HCT116 (cell line): ENCODE measurements at regions not wholly inside any gene's neighbourhood (a gene's known extent, or its start where the extent isn't known, plus 50 kb on each side); places are given as distances from the start of the nearest gene placed in this dataset.

ENCODE experiments used
- ATAC-seq: fragments of 200-7000 bp; cut with Tn5 transposase; 2 replicates; pipeline ENCODE4 v1.9.1; 2020; ENCODE audit warnings: mild to moderate bottlenecking, moderate library complexity
- BruUV-seq: library from RNA; stranded (reverse); fragments of 400-500 nt; replicated peaks from 2 replicates; lab custom pipeline; 2021; lab: Mats Ljungman, UMichigan
- CTCF ChIA-PET: fragments of 300-600 bp; sonication (Branson Sonifier 250); formaldehyde crosslinking; loops from one replicate; lab custom pipeline; 2021; ENCODE audit warnings: antibody characterized with exemption; lab: Charles Lee
- POLR2A ChIA-PET: fragments of 300-600, 350-600 bp; sonication (Branson Sonifier 250); formaldehyde crosslinking; loops from one replicate; lab custom pipeline; 2021; ENCODE audit warnings: antibody characterized with exemption; lab: Charles Lee
- RAD21 ChIA-PET, 2 experiments: fragments of 300-600 bp; sonication (Branson Sonifier 250); formaldehyde crosslinking; loops; one replicate each; lab custom pipeline; 2023; ENCODE audit warnings: low total read pairs in 2 of 2; ENCODE audit not compliant: uncharacterized antibody in 2 of 2, unreplicated experiment in 2 of 2, low non-redundant PET in 1 of 2; lab: Charles Lee
- DNase-seq: peaks from one replicate; pipeline ENCODE4 v3.0.0-alpha.2; 2010; ENCODE audit warnings: low read depth, low spot score
- H2AFZ ChIP-seq: fragments of 200-600 bp; shearing (Covaris generic), sonication (generic); 2 replicates; pipeline ENCODE4 v1.6.1; 2017; ENCODE audit warnings: low read depth, mixed run types, mixed read lengths, antibody characterized with exemption, low read length; ENCODE audit not compliant: poor library complexity, severe bottlenecking
- H3K27ac ChIP-seq: 2 replicates; pipeline ENCODE4 v1.5.1; 2012; ENCODE audit warnings: low read depth, low read length
- H3K27me3 ChIP-seq: fragments of 200-600 bp; sonication (generic); 2 replicates; pipeline ENCODE4 v1.6.1; 2016; ENCODE audit warnings: mixed run types, low read length, mixed read lengths; ENCODE audit not compliant: insufficient read depth
- H3K36me3 ChIP-seq, 2 experiments: fragments of 200-500 bp in 1 of 2; fragments of 200-600 bp in 1 of 2; sonication (Bioruptor generic) in 1 of 2; sonication (generic) in 1 of 2; 2 replicates each; pipeline versions ENCODE4 v1.5.1 to v1.6.1; 2014 to 2016; ENCODE audit warnings: low read length in 2 of 2, inconsistent platforms in 1 of 2, mixed read lengths in 1 of 2, mixed run types in 1 of 2; ENCODE audit not compliant: insufficient read depth in 2 of 2, control insufficient read depth in 1 of 2
- H3K4me1 ChIP-seq, 2 experiments: fragments of 200-600 bp in 1 of 2; sonication (generic) in 1 of 2; 2 replicates each; pipeline versions ENCODE4 v1.5.1 to v1.6.1; 2012 to 2017; ENCODE audit warnings: low read length in 2 of 2, inconsistent platforms in 1 of 2, mild to moderate bottlenecking in 1 of 2, mixed read lengths in 1 of 2, mixed run types in 1 of 2, moderate library complexity in 1 of 2; ENCODE audit not compliant: insufficient read depth in 2 of 2, control insufficient read depth in 1 of 2
- H3K4me2 ChIP-seq: fragments of 200-600 bp; sonication (generic); 2 replicates; pipeline ENCODE4 v1.6.1; 2017; ENCODE audit warnings: mixed run types, low read length, mixed read lengths
- H3K4me3 ChIP-seq, 2 experiments: fragments of 200-600 bp in 1 of 2; sonication (generic) in 1 of 2; replicated peaks in 1 of 2; 2 replicates each; pipeline ENCODE4 v1.5.1; 2011 to 2016; ENCODE audit warnings: low read length in 2 of 2, control low read depth in 1 of 2, low read depth in 1 of 2, mild to moderate bottlenecking in 1 of 2, mixed read lengths in 1 of 2, mixed run types in 1 of 2
- H3K79me2 ChIP-seq: fragments of 200-600 bp; sonication (generic); 2 replicates; pipeline ENCODE4 v1.6.1; 2017; ENCODE audit warnings: mild to moderate bottlenecking, mixed run types, low read length, moderate library complexity, mixed read lengths; ENCODE audit not compliant: insufficient read depth
- H3K9ac ChIP-seq: fragments of 200-600 bp; sonication (generic); 2 replicates; pipeline ENCODE4 v1.6.1; 2016; ENCODE audit warnings: low read length, mixed read lengths
- H3K9me2 ChIP-seq: fragments of 200-600 bp; sonication (generic), shearing (Covaris generic); 2 replicates; pipeline ENCODE4 v1.6.1; 2017; ENCODE audit warnings: mixed run types, mild to moderate bottlenecking, moderate library complexity; ENCODE audit not compliant: insufficient read depth
- H3K9me3 ChIP-seq, 2 experiments: fragments of 200-500 bp in 1 of 2; fragments of 200-600 bp in 1 of 2; sonication (Bioruptor generic) in 1 of 2; sonication (generic) in 1 of 2; 2 replicates each; pipeline ENCODE4 v1.6.1; 2014 to 2017; ENCODE audit warnings: low read length in 2 of 2, mixed read lengths in 2 of 2, inconsistent platforms in 1 of 2, low read depth in 1 of 2, mild to moderate bottlenecking in 1 of 2, mixed run types in 1 of 2, moderate library complexity in 1 of 2; ENCODE audit not compliant: control insufficient read depth in 1 of 2, insufficient read depth in 1 of 2
- H4K20me1 ChIP-seq: fragments of 200-600 bp; sonication (generic), shearing (Covaris generic); 2 replicates; pipeline ENCODE4 v1.6.1; 2017; ENCODE audit warnings: mixed run types, mild to moderate bottlenecking, moderate library complexity; ENCODE audit not compliant: insufficient read depth
- CEBPB ChIP-seq: IDR thresholded peaks from 2 replicates; pipeline ENCODE4 v1.6.1; 2012; ENCODE audit warnings: low read depth
- CTCF ChIP-seq, 3 experiments: fragments of 200-600 bp in 1 of 3; sonication (generic) in 1 of 3; IDR thresholded peaks in 2 of 3; conservative IDR thresholded peaks in 1 of 3; 2 replicates each; pipeline ENCODE4 v1.5.1; 2012 to 2017; ENCODE audit warnings: low read depth in 2 of 3, low read length in 2 of 3, antibody characterized with exemption in 1 of 3, borderline replicate concordance in 1 of 3, control low read depth in 1 of 3, mild to moderate bottlenecking in 1 of 3, mixed read lengths in 1 of 3, mixed run types in 1 of 3, moderate library complexity in 1 of 3; ENCODE audit not compliant: insufficient read depth in 1 of 3
- ELF1 ChIP-seq: IDR thresholded peaks from 2 replicates; pipeline ENCODE4 v1.6.1; 2012; ENCODE audit warnings: low read depth, borderline replicate concordance
- FOSL1 ChIP-seq: IDR thresholded peaks from 2 replicates; pipeline ENCODE4 v1.6.1; 2012; ENCODE audit warnings: low read depth
- JUND ChIP-seq: IDR thresholded peaks from 2 replicates; pipeline ENCODE4 v1.6.1; 2012
- POLR2AphosphoS5 ChIP-seq: IDR thresholded peaks from 2 replicates; pipeline ENCODE4 v1.6.1; 2011; ENCODE audit warnings: mild to moderate bottlenecking, low read depth, low read length, moderate library complexity
- SP1 ChIP-seq: IDR thresholded peaks from 2 replicates; pipeline ENCODE4 v1.6.1; 2012; ENCODE audit warnings: low read depth
- ZBTB33 ChIP-seq: IDR thresholded peaks from 2 replicates; pipeline ENCODE4 v1.6.1; 2011; ENCODE audit warnings: mild to moderate bottlenecking, low read length, moderate library complexity; ENCODE audit not compliant: insufficient replicate concordance; ENCODE audit errors: extremely low read depth
- ZFX ChIP-seq: fragments of 450-650 bp; IDR thresholded peaks from 2 replicates; pipeline ENCODE4 v1.6.1; 2017
- intact Hi-C: fragments of 100-400 bp; cut with micrococcal nuclease; formaldehyde crosslinking; loops from 2 replicates; pipeline ENCODE4 v1.10.0; 2022
- TF ChIP-seq, protein P1 (sequence below): IDR thresholded peaks from 2 replicates; pipeline ENCODE4 v1.6.1; 2012
- TF ChIP-seq, protein P2 (sequence below): IDR thresholded peaks from 2 replicates; pipeline ENCODE4 v1.6.1; 2012; ENCODE audit warnings: low read depth
- TF ChIP-seq, protein P3 (sequence below): IDR thresholded peaks from 2 replicates; pipeline ENCODE4 v1.6.1; 2012

DNA sequence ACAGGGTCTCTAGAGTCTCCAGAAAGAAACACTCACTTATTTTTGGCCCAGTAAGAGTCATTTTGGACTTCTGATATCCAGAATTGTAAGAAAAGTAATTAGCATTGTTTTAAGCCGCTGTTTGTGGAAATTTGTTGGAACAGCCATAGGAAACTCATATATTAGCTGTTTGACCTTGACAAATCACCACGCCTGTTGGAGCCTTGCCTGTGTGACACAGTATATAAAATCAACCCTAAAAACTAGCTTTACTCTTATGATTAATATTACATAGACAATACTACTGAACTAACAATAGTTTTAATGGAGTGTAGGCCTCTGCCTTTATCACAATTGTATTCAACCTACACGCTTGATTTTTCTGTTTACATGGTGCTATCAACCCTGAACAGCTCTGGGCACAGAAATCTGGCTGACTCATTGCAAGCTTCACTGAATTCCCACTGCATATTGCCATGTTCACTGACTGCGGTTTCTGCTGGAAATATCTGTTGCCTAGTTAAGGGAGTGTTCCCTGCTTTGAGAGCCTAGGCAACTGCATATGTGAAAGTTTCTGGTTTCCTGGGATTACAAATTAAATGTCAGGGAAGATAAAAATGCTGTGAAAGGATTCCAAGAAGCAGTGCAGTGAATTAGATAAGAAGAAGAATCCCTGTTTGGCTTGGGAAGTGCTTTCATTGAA is 419.5 kb upstream of the DEPDC1 start:
- ATAC-seq = no peak
- ChIA-PET RAD21 (no interaction called here), CTCF (no interaction called here), POLR2A (no interaction called here)
- Histone ChIP-seq H2AFZ (no peak overlapping the region), H4K20me1 (no peaks in the 10 kb centered on the region), H3K27ac (no peak overlapping the region), H3K27me3 (no peaks in the 10 kb centered on the region), H3K4me1 (no peaks in the 10 kb centered on the region), H3K9me2 (no peaks in the 10 kb centered on the region), H3K4me3 (no peak overlapping the region), H3K4me2 (no peak overlapping the region), H3K9ac (no peak overlapping the region), H3K9me3 (no peaks in the 10 kb centered on the region), H3K36me3 (no peaks in the 10 kb centered on the region), H3K79me2 (no peaks in the 10 kb centered on the region)
- TF ChIP-seq ZFX = no peak
- no TSS peak for BruUV-seq
- DNase-seq = no peak
- intact Hi-C loops = no loop called here

GRCh38 chr1:68917456-68917855 is 420.6 kb upstream of the DEPDC1 start:
- CTCF ChIA-PET = no interaction called here
- H3K9me3 ChIP-seq = no peaks in the 10 kb centered on the region
- ATAC-seq = no peak
- no peak overlapping the region for H3K4me3 ChIP-seq
- intact Hi-C loops = no loop called here
- no peak overlapping the region for H2AFZ ChIP-seq
- no peaks in the 10 kb centered on the region for H3K9me2 ChIP-seq
- H3K79me2 ChIP-seq = no peaks in the 10 kb centered on the region
- no peaks in the 10 kb centered on the region for H4K20me1 ChIP-seq
- no peaks in the 10 kb centered on the region for H3K27me3 ChIP-seq
- no peak overlapping the region for H3K9ac ChIP-seq
- H3K27ac ChIP-seq = no peak overlapping the region
- no peaks in the 10 kb centered on the region for H3K36me3 ChIP-seq
- POLR2A ChIA-PET = no interaction called here
- no TSS peak for BruUV-seq
- no peak for DNase-seq
- RAD21 ChIA-PET = no interaction called here
- no peaks in the 10 kb centered on the region for H3K4me1 ChIP-seq
- H3K4me2 ChIP-seq = no peak overlapping the region
- TF ChIP-seq ZBTB33 = no peak
- TF ChIP-seq ELF1 = no peak
- no peak for TF ChIP-seq FOSL1
- TF ChIP-seq, protein P1, sequence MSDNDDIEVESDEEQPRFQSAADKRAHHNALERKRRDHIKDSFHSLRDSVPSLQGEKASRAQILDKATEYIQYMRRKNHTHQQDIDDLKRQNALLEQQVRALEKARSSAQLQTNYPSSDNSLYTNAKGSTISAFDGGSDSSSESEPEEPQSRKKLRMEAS = no peak
- TF ChIP-seq, protein P2, sequence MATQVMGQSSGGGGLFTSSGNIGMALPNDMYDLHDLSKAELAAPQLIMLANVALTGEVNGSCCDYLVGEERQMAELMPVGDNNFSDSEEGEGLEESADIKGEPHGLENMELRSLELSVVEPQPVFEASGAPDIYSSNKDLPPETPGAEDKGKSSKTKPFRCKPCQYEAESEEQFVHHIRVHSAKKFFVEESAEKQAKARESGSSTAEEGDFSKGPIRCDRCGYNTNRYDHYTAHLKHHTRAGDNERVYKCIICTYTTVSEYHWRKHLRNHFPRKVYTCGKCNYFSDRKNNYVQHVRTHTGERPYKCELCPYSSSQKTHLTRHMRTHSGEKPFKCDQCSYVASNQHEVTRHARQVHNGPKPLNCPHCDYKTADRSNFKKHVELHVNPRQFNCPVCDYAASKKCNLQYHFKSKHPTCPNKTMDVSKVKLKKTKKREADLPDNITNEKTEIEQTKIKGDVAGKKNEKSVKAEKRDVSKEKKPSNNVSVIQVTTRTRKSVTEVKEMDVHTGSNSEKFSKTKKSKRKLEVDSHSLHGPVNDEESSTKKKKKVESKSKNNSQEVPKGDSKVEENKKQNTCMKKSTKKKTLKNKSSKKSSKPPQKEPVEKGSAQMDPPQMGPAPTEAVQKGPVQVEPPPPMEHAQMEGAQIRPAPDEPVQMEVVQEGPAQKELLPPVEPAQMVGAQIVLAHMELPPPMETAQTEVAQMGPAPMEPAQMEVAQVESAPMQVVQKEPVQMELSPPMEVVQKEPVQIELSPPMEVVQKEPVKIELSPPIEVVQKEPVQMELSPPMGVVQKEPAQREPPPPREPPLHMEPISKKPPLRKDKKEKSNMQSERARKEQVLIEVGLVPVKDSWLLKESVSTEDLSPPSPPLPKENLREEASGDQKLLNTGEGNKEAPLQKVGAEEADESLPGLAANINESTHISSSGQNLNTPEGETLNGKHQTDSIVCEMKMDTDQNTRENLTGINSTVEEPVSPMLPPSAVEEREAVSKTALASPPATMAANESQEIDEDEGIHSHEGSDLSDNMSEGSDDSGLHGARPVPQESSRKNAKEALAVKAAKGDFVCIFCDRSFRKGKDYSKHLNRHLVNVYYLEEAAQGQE = no peak
- TF ChIP-seq, protein P3, sequence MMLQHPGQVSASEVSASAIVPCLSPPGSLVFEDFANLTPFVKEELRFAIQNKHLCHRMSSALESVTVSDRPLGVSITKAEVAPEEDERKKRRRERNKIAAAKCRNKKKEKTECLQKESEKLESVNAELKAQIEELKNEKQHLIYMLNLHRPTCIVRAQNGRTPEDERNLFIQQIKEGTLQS = no peak
- no peak for TF ChIP-seq SP1
- TF ChIP-seq POLR2AphosphoS5 = no peak
- TF ChIP-seq JUND = no peak
- TF ChIP-seq CEBPB = no peak
- no peak for TF ChIP-seq CTCF (IDR thresholded peaks at IDR 0.05 in 2 of 3, conservative IDR thresholded peaks at IDR 0.05 in 1 of 3; ENCODE audit: borderline replicate concordance in 1 of 3, insufficient read depth in 1 of 3, low read depth in 2 of 3, low read length in 2 of 3)
